ENCODE measurements at regions not wholly inside any gene's neighbourhood (a gene's known extent, or its start where the extent isn't known, plus 50 kb on each side); places are given as distances from the start of the nearest gene placed in this dataset.

- DNase-seq = no peak
- H4K91ac ChIP-seq (ENCODE audit: low read depth, low read length) = no peak overlapping the region
- peaks cover 2% of the 10 kb centered on the region for H3K79me1 ChIP-seq (ENCODE audit: low read length)
- no peaks in the 10 kb centered on the region for H3K9me3 ChIP-seq (ENCODE audit: insufficient read depth, low read depth, low read length)
- H3K14ac ChIP-seq (ENCODE audit: low read length) = no peak overlapping the region
- no peak overlapping the region for H2AK5ac ChIP-seq (ENCODE audit: low read length)
- no peak overlapping the region for H4K8ac ChIP-seq (ENCODE audit: low read depth, low read length)
- no peak overlapping the region for H3K18ac ChIP-seq (ENCODE audit: low read length)
- H3K79me2 ChIP-seq (ENCODE audit: control insufficient read depth, insufficient read depth, low read length, poor library complexity) = no peaks in the 10 kb centered on the region
- H4K12ac ChIP-seq (ENCODE audit: low read depth, low read length) = no peak overlapping the region
- H3K23ac ChIP-seq (ENCODE audit: low read length) = no peak overlapping the region
- no peak overlapping the region for H3K4me2 ChIP-seq (ENCODE audit: low read length)
- H2BK12ac ChIP-seq (ENCODE audit: low read length) = no peak overlapping the region
- H2BK5ac ChIP-seq (ENCODE audit: low read depth, low read length, poor library complexity) = no peak overlapping the region
- no peak overlapping the region for H3K4ac ChIP-seq (ENCODE audit: low read depth, low read length)
- no peak overlapping the region for H2AFZ ChIP-seq (ENCODE audit: insufficient read depth, low read length, poor library complexity)
- peaks cover 5 to 9% of the 10 kb centered on the region in 2 experiments for H3K4me1 ChIP-seq (ENCODE audit: control insufficient read depth in 1 of 2, insufficient read depth in 2 of 2, low read length in 2 of 2)
- H3K36me3 ChIP-seq (ENCODE audit: control insufficient read depth in 1 of 2, insufficient read depth in 2 of 2, low read length in 2 of 2) = no peaks in the 10 kb centered on the region
- H3K4me3 ChIP-seq (ENCODE audit: low read depth, low read length) = no peak overlapping the region
- no peaks in the 10 kb centered on the region for H3K27me3 ChIP-seq (ENCODE audit: insufficient read depth, low read length)
- no peak overlapping the region for H3K27ac ChIP-seq (ENCODE audit: low read depth, low read length)
- H3K9ac ChIP-seq (ENCODE audit: low read length) = no peak overlapping the region
- no peak overlapping the region for H2BK120ac ChIP-seq (ENCODE audit: insufficient read depth, low read length, poor library complexity)
Measured at GRCh38 chr12:42926232-42926631, 336.7 kb upstream of the PRICKLE1 start.

- no peak overlapping the region for H2AK5ac ChIP-seq (ENCODE audit: low read length)
- H3K36me3 ChIP-seq (ENCODE audit: control insufficient read depth in 1 of 2, insufficient read depth in 2 of 2, low read length in 2 of 2) = no peaks in the 10 kb centered on the region
- no peak overlapping the region for H2BK120ac ChIP-seq (ENCODE audit: insufficient read depth, low read length, poor library complexity)
- no peaks in the 10 kb centered on the region for H3K27me3 ChIP-seq (ENCODE audit: insufficient read depth, low read length)
- no peaks in the 10 kb centered on the region for H3K79me2 ChIP-seq (ENCODE audit: control insufficient read depth, insufficient read depth, low read length, poor library complexity)
- no peak overlapping the region for H3K27ac ChIP-seq (ENCODE audit: low read depth, low read length)
- peaks cover 11% of the 10 kb centered on the region for H3K79me1 ChIP-seq (ENCODE audit: low read length)
- no peak overlapping the region for H4K8ac ChIP-seq (ENCODE audit: low read depth, low read length)
- no peak overlapping the region for H2BK12ac ChIP-seq (ENCODE audit: low read length)
- no peak overlapping the region for H4K12ac ChIP-seq (ENCODE audit: low read depth, low read length)
- WGBS (ENCODE audit: extremely low coverage, insufficient coverage, insufficient read length) = no CpG with 5 or more reads among the region's 1 CpG
- H3K9ac ChIP-seq (ENCODE audit: low read length) = no peak overlapping the region
- no peak overlapping the region for H3K4me2 ChIP-seq (ENCODE audit: low read length)
- H3K18ac ChIP-seq (ENCODE audit: low read length) = no peak overlapping the region
- no peak overlapping the region for H4K91ac ChIP-seq (ENCODE audit: low read depth, low read length)
- no peak for DNase-seq
- no peak overlapping the region for H2BK5ac ChIP-seq (ENCODE audit: low read depth, low read length, poor library complexity)
- H3K4me1 ChIP-seq (ENCODE audit: control insufficient read depth in 1 of 2, insufficient read depth in 2 of 2, low read length in 2 of 2) = peaks cover 7 to 12% of the 10 kb centered on the region in 2 experiments
- H3K23ac ChIP-seq (ENCODE audit: low read length) = no peak overlapping the region
- H3K9me3 ChIP-seq (ENCODE audit: insufficient read depth, low read depth, low read length) = no peaks in the 10 kb centered on the region
- H2AFZ ChIP-seq (ENCODE audit: insufficient read depth, low read length, poor library complexity) = no peak overlapping the region
- no peak overlapping the region for H3K14ac ChIP-seq (ENCODE audit: low read length)
- no peak overlapping the region for H3K4me3 ChIP-seq (ENCODE audit: low read depth, low read length)
- no peak overlapping the region for H3K4ac ChIP-seq (ENCODE audit: low read depth, low read length)
Measured at GRCh38 chr12:42924482-42924881, 334.9 kb upstream of the PRICKLE1 start.

- no peak overlapping the region for H2BK5ac ChIP-seq (ENCODE audit: low read depth, low read length, poor library complexity)
- H3K36me3 ChIP-seq (ENCODE audit: control insufficient read depth in 1 of 2, insufficient read depth in 2 of 2, low read length in 2 of 2) = no peaks in the 10 kb centered on the region
- H2BK120ac ChIP-seq (ENCODE audit: insufficient read depth, low read length, poor library complexity) = no peak overlapping the region
- H3K4me1 ChIP-seq (ENCODE audit: control insufficient read depth in 1 of 2, insufficient read depth in 2 of 2, low read length in 2 of 2) = peaks cover 7 to 12% of the 10 kb centered on the region in 2 experiments
- H4K12ac ChIP-seq (ENCODE audit: low read depth, low read length) = no peak overlapping the region
- no peak overlapping the region for H3K4ac ChIP-seq (ENCODE audit: low read depth, low read length)
- H3K9me3 ChIP-seq (ENCODE audit: insufficient read depth, low read depth, low read length) = no peaks in the 10 kb centered on the region
- no peak overlapping the region for H2BK12ac ChIP-seq (ENCODE audit: low read length)
- H3K14ac ChIP-seq (ENCODE audit: low read length) = no peak overlapping the region
- H3K79me1 ChIP-seq (ENCODE audit: low read length) = peaks cover 11% of the 10 kb centered on the region
- H4K91ac ChIP-seq (ENCODE audit: low read depth, low read length) = no peak overlapping the region
- no peak overlapping the region for H3K18ac ChIP-seq (ENCODE audit: low read length)
- H3K4me2 ChIP-seq (ENCODE audit: low read length) = no peak overlapping the region
- no peaks in the 10 kb centered on the region for H3K79me2 ChIP-seq (ENCODE audit: control insufficient read depth, insufficient read depth, low read length, poor library complexity)
- H3K9ac ChIP-seq (ENCODE audit: low read length) = no peak overlapping the region
- H4K8ac ChIP-seq (ENCODE audit: low read depth, low read length) = no peak overlapping the region
- DNase-seq = no peak
- no peak overlapping the region for H2AFZ ChIP-seq (ENCODE audit: insufficient read depth, low read length, poor library complexity)
- H3K27me3 ChIP-seq (ENCODE audit: insufficient read depth, low read length) = no peaks in the 10 kb centered on the region
- H2AK5ac ChIP-seq (ENCODE audit: low read length) = no peak overlapping the region
- H3K27ac ChIP-seq (ENCODE audit: low read depth, low read length) = no peak overlapping the region
- no peak overlapping the region for H3K23ac ChIP-seq (ENCODE audit: low read length)
- H3K4me3 ChIP-seq (ENCODE audit: low read depth, low read length) = no peak overlapping the region
Measured at GRCh38 chr12:42923583-42923982, 334.0 kb upstream of the PRICKLE1 start.

DNA sequence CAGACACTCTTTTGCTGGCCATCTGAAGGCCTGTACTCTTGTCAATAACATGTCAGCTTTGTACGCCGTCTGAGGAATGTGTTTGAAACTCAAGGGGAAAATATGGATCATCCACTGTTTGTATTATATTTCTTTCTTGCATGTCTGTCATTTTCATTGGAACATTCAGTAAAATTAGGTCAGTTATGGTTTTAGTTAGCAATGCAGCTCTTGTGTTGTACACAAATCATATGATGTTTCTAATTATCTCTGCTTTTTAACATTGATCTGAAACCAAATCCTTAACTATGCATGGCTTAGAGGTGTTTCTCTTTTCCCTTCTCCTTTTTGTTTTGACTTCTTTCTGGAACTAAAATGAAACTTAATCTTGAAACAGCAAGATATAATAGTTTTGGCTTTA is 333.6 kb upstream of the PRICKLE1 start:
- no peaks in the 10 kb centered on the region for H3K36me3 ChIP-seq (ENCODE audit: control insufficient read depth in 1 of 2, insufficient read depth in 2 of 2, low read length in 2 of 2)
- no peak overlapping the region for H3K14ac ChIP-seq (ENCODE audit: low read length)
- no peaks in the 10 kb centered on the region for H3K9me3 ChIP-seq (ENCODE audit: insufficient read depth, low read depth, low read length)
- no peak overlapping the region for H4K12ac ChIP-seq (ENCODE audit: low read depth, low read length)
- H3K27ac ChIP-seq (ENCODE audit: low read depth, low read length) = no peak overlapping the region
- no peak overlapping the region for H3K9ac ChIP-seq (ENCODE audit: low read length)
- H3K79me1 ChIP-seq (ENCODE audit: low read length) = peaks cover 12% of the 10 kb centered on the region
- no peak overlapping the region for H2AK5ac ChIP-seq (ENCODE audit: low read length)
- H2BK120ac ChIP-seq (ENCODE audit: insufficient read depth, low read length, poor library complexity) = no peak overlapping the region
- no peak overlapping the region for H3K4ac ChIP-seq (ENCODE audit: low read depth, low read length)
- H2BK5ac ChIP-seq (ENCODE audit: low read depth, low read length, poor library complexity) = no peak overlapping the region
- H3K4me3 ChIP-seq (ENCODE audit: low read depth, low read length) = no peak overlapping the region
- no peak overlapping the region for H3K4me2 ChIP-seq (ENCODE audit: low read length)
- no peak overlapping the region for H2AFZ ChIP-seq (ENCODE audit: insufficient read depth, low read length, poor library complexity)
- no peaks in the 10 kb centered on the region for H3K27me3 ChIP-seq (ENCODE audit: insufficient read depth, low read length)
- no peak for DNase-seq
- no peak overlapping the region for H3K23ac ChIP-seq (ENCODE audit: low read length)
- no peak overlapping the region for H2BK12ac ChIP-seq (ENCODE audit: low read length)
- peaks cover 7 to 12% of the 10 kb centered on the region in 2 experiments for H3K4me1 ChIP-seq (ENCODE audit: control insufficient read depth in 1 of 2, insufficient read depth in 2 of 2, low read length in 2 of 2)
- H4K91ac ChIP-seq (ENCODE audit: low read depth, low read length) = no peak overlapping the region
- no peak overlapping the region for H4K8ac ChIP-seq (ENCODE audit: low read depth, low read length)
- WGBS (ENCODE audit: extremely low coverage, insufficient coverage, insufficient read length) = no CpG with 5 or more reads among the region's 2 CpGs
- H3K18ac ChIP-seq (ENCODE audit: low read length) = no peak overlapping the region
- H3K79me2 ChIP-seq (ENCODE audit: control insufficient read depth, insufficient read depth, low read length, poor library complexity) = no peaks in the 10 kb centered on the region

DNA sequence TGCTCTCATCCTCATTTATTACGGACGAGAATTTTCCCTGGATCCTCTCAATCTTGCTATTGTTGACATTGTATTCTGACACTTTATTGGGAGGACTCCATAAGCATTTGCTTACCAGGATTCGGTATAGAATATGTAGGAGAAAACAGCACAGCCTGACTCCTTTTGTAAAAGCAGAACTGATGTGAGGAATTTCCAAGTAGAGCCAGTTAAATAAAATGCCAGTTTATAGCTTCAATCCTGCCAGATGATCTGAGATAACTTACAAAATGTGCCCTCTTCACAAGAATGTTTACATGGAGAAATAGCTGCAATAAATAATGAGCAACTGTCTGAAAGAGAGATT is 332.9 kb upstream of the PRICKLE1 start:
- no peak overlapping the region for H3K4me2 ChIP-seq (ENCODE audit: low read length)
- no peak overlapping the region for H2AK5ac ChIP-seq (ENCODE audit: low read length)
- no peak overlapping the region for H2BK120ac ChIP-seq (ENCODE audit: insufficient read depth, low read length, poor library complexity)
- no peaks in the 10 kb centered on the region for H3K9me3 ChIP-seq (ENCODE audit: insufficient read depth, low read depth, low read length)
- no peak overlapping the region for H3K14ac ChIP-seq (ENCODE audit: low read length)
- H3K23ac ChIP-seq (ENCODE audit: low read length) = no peak overlapping the region
- H3K79me1 ChIP-seq (ENCODE audit: low read length) = peaks cover 13% of the 10 kb centered on the region
- H3K79me2 ChIP-seq (ENCODE audit: control insufficient read depth, insufficient read depth, low read length, poor library complexity) = no peaks in the 10 kb centered on the region
- no peaks in the 10 kb centered on the region for H3K27me3 ChIP-seq (ENCODE audit: insufficient read depth, low read length)
- H3K9ac ChIP-seq (ENCODE audit: low read length) = no peak overlapping the region
- no peak overlapping the region for H2BK12ac ChIP-seq (ENCODE audit: low read length)
- peak overlapping the region; percentile 51 for H2BK5ac ChIP-seq (ENCODE audit: low read depth, low read length, poor library complexity)
- peak overlapping the region; percentile 60 for H3K27ac ChIP-seq (ENCODE audit: low read depth, low read length)
- H3K4me3 ChIP-seq (ENCODE audit: low read depth, low read length) = no peak overlapping the region
- H3K18ac ChIP-seq (ENCODE audit: low read length) = no peak overlapping the region
- WGBS (ENCODE audit: extremely low coverage, insufficient coverage, insufficient read length) = no CpG with 5 or more reads among the region's 3 CpGs
- DNase-seq = no peak
- no peak overlapping the region for H4K12ac ChIP-seq (ENCODE audit: low read depth, low read length)
- H4K91ac ChIP-seq (ENCODE audit: low read depth, low read length) = no peak overlapping the region
- no peaks in the 10 kb centered on the region for H3K36me3 ChIP-seq (ENCODE audit: control insufficient read depth in 1 of 2, insufficient read depth in 2 of 2, low read length in 2 of 2)
- H4K8ac ChIP-seq (ENCODE audit: low read depth, low read length) = no peak overlapping the region
- no peak overlapping the region for H2AFZ ChIP-seq (ENCODE audit: insufficient read depth, low read length, poor library complexity)
- H3K4ac ChIP-seq (ENCODE audit: low read depth, low read length) = no peak overlapping the region
- peaks cover 7 to 12% of the 10 kb centered on the region in 2 experiments for H3K4me1 ChIP-seq (ENCODE audit: control insufficient read depth in 1 of 2, insufficient read depth in 2 of 2, low read length in 2 of 2)

Measured in trophoblast cell (in vitro differentiated cells and primary cell).